Liver (tissue), 3 donors: ENCODE measurements at regions not wholly inside any gene's neighbourhood (a gene's known extent, or its start where the extent isn't known, plus 50 kb on each side); places are given as distances from the start of the nearest gene placed in this dataset.

ENCODE experiments used
- ATF3 ChIP-seq: IDR thresholded peaks from 2 replicates; pipeline ENCODE4 v1.6.1; 2016; ENCODE audit warnings: antibody characterized with exemption
- CTCF ChIP-seq: fragments of 150-350 bp; IDR thresholded peaks from 2 replicates; pipeline ENCODE4 v1.5.1; 2017; ENCODE audit warnings: improper control_type of control experiment, low read depth, low read length; ENCODE audit not compliant: missing input control
- EGR1 ChIP-seq, 2 donors: IDR thresholded peaks; 2 replicates each; pipeline ENCODE4 v1.6.1; 2016 to 2018; ENCODE audit warnings: antibody characterized with exemption in 2 of 2, low read depth in 2 of 2
- FOXA1 ChIP-seq: IDR thresholded peaks from 2 replicates; pipeline ENCODE4 v1.6.1; 2016; ENCODE audit warnings: antibody characterized with exemption
- GABPA ChIP-seq, 2 donors: IDR thresholded peaks in 1 of 2; conservative IDR thresholded peaks in 1 of 2; 2 replicates each; pipeline ENCODE4 v1.6.1; 2016; ENCODE audit warnings: antibody characterized with exemption in 2 of 2, mild to moderate bottlenecking in 1 of 2, moderate library complexity in 1 of 2
- JUND ChIP-seq, 2 donors: IDR thresholded peaks; 2 replicates each; pipeline ENCODE4 v1.6.1; 2016; ENCODE audit warnings: antibody characterized with exemption in 2 of 2
- MAX ChIP-seq: IDR thresholded peaks from 2 replicates; pipeline ENCODE4 v1.6.1; 2016; ENCODE audit warnings: antibody characterized with exemption
- RAD21 ChIP-seq, 2 donors: IDR thresholded peaks; 2 replicates each; pipeline ENCODE4 v1.6.1; 2016; ENCODE audit warnings: antibody characterized with exemption in 2 of 2, mild to moderate bottlenecking in 2 of 2
- REST ChIP-seq: IDR thresholded peaks from 2 replicates; pipeline ENCODE4 v1.6.1; 2016; ENCODE audit warnings: antibody characterized with exemption, mild to moderate bottlenecking
- SP1 ChIP-seq: IDR thresholded peaks from 2 replicates; pipeline ENCODE4 v1.6.1; 2018; ENCODE audit warnings: antibody characterized with exemption, mild to moderate bottlenecking
- TAF1 ChIP-seq: conservative IDR thresholded peaks from 2 replicates; pipeline ENCODE4 v1.6.1; 2016; ENCODE audit warnings: antibody characterized with exemption, mild to moderate bottlenecking
- YY1 ChIP-seq: IDR thresholded peaks from 2 replicates; pipeline ENCODE4 v1.6.1; 2016; ENCODE audit warnings: antibody characterized with exemption, mild to moderate bottlenecking
- ZBTB33 ChIP-seq: IDR thresholded peaks from 2 replicates; pipeline ENCODE4 v1.6.1; 2016; ENCODE audit warnings: antibody characterized with exemption
- donor health status: healthy.
- donor health status: healthy.

- TF ChIP-seq CTCF (no peak), RAD21 (IDR thresholded peaks at IDR 0.05) (no peak), JUND (IDR thresholded peaks at IDR 0.05) (no peak), FOXA1 (no peak), REST (no peak), MAX (no peak), ATF3 (no peak), GABPA (IDR thresholded peaks at IDR 0.05 in 1 of 2, conservative IDR thresholded peaks at IDR 0.05 in 1 of 2) (no peak), ZBTB33 (no peak), YY1 (no peak), TAF1 (no peak), SP1 (no peak), EGR1 (IDR thresholded peaks at IDR 0.05; ENCODE audit: low read depth in 2 of 2) (no peak)
Observed at GRCh38 chr6:12458558-12458957, 168.4 kb downstream of the EDN1 start.
